ENCODE measurements at regions not wholly inside any gene's neighbourhood (a gene's known extent, or its start where the extent isn't known, plus 50 kb on each side); places are given as distances from the start of the nearest gene placed in this dataset.

DNA sequence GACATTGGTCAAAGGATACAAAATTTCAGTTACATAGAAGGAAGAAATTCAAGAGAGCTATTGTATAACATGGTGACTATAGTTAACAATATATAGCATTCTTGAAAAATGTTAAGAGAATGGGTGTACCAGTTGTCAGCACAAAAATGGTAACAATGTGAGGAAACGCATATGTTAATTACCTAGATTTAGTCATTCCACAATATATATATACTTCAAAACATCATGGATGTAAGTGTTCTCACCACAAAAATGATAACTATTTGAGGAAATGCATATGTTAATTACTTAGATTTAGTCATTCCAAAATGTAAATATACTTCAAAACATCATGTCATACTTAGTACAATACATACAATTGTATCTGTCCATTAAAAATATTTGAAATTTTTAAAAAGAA lies 540.4 kb upstream of the MGAT4C start:
- DNase-seq (ENCODE audit: low read depth in 2 of 2) = no peak

DNA sequence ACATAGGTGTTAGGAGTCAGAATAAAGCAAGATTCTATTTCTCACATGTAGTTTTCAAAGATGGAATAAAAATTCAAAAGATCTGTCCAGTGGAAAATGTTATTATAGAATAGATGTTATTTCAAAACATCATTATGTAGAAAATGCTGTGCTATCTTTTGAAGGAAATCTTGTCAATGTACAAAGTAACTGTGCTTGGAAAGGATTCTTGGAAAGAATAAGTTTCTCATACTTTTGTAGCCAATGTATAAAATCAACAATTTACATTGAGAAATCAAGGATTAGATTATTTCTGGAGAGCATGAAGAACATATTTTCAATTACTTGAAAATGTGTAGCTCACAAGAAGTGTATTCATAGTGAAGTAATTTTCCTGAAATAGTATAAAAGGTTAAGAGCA lies 532.5 kb upstream of the MGAT4C start:
- DNase-seq (ENCODE audit: low read depth in 2 of 2) = no peak

DNA sequence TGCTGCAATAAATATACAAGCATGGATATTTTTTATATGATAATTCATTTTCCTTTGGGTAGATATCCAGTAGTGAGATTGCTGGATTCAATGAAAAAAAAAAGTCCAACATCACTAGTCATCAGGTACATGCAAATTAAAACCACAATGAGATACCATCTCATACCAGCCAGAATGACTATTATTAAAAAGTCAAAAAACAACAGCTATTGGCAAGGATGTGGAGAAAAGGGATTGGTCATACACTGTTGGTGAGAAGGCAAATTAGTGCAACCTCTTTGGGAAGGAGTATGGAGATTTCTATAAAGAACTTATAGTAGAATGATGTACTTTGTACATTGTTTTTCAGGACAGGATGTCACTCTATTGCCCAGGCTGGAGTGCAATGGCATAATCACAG lies 531.2 kb upstream of the MGAT4C start:
- DNase-seq (ENCODE audit: low read depth in 2 of 2) = no peak

DNA sequence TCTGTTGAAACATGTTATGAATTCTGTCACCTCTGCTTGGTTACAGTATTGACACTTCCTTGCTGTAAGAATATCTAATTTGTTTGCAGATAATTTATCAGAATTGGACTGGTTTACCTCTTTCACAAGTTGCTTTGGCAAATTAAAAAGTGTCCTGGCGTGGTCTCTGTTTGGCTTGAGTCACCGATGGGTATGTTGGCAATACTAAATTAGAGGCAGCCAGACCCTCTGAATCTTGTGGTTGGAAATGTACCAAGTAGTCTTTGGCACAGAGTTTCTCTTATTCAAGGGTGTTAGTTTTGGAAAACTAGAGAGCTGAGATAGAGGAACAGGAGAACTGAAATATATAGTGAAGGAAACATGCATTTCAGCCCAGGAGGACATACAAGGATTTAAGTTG lies 521.1 kb upstream of the MGAT4C start:
- DNase-seq (ENCODE audit: low read depth in 2 of 2) = no peak

DNA sequence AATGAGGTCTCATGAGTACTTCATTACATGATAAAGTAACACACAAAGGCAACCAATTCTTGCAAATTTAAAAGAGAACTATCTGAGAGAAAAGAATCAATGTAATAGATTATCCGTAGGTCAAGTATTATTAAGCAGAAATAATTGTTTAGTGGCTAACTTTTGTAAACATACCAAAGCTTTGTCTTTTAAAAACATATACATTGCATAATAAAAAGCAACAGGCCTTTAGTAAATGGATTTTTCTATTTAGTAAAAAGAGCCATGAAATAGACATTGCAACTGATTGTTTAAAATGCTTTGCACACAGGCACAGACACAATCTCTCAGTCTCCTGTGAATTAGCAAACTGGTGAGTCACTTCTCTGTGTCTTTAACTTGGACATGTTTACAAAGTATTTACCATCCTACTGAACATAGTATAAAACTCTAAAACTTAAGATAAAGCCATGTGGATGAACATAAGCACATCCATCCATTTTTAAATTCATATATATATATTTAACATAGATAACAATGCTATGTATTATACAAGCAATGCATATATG lies 518.7 kb upstream of the MGAT4C start:
- no peak for DNase-seq (ENCODE audit: low read depth in 2 of 2)

DNA sequence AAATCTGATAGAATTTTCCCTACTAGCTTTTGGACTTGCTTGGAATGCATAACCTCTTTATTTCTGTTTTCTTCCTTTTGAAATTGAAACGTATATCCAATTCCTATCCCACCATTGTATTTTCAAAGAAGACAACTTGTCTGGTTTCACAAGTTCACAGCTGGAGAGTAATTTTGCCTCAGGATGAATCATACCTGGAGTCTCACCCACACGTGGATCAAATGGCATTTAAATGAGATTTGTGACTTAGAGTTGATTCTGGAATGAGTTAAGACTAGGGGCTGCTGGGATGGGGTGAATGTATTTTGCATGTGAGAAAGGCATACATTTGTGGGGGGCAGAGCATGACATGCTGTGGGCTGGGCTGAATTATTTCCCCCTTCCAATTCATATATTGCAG lies 516.5 kb upstream of the MGAT4C start:
- DNase-seq (ENCODE audit: low read depth in 2 of 2) = no peak

DNA sequence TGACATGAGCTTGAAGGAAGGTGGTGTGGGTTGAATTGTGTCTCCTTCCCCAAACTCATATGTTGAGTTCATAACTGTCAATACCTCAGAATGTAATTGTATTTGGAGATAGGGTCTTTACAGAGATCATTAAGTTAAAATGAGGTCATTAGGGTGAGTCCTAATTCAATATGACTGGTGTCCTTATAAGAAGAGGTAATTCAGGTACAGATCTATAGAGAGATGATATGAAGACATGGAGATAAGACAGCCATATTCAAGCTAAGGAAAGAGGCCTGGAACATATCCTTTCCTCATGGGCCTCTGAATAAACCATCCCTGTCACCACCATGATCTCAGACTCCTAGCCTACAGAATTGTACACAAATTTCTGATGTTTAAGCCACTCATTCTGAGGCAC lies 514.7 kb upstream of the MGAT4C start:
- no peak for DNase-seq (ENCODE audit: low read depth in 2 of 2)

DNA sequence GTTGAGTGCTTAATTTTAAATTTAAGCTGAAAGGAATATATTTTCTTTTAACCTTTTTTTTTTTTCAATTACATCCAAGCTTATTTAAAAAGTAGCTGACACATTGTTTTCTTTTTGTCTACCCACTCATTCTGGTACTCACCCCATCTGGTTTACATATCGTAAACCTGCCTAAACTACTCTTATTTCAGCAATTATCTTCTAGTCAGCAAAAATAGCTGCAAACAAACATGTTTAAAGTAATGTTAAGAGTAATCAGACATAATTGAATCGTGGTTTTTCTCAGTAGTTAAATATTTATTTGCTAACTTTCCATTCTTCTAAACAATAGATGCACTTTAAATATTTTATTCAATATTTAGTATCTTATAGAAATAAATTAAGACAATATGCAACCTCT lies 492.7 kb upstream of the MGAT4C start:
- no peak for DNase-seq (ENCODE audit: low read depth in 2 of 2)

DNA sequence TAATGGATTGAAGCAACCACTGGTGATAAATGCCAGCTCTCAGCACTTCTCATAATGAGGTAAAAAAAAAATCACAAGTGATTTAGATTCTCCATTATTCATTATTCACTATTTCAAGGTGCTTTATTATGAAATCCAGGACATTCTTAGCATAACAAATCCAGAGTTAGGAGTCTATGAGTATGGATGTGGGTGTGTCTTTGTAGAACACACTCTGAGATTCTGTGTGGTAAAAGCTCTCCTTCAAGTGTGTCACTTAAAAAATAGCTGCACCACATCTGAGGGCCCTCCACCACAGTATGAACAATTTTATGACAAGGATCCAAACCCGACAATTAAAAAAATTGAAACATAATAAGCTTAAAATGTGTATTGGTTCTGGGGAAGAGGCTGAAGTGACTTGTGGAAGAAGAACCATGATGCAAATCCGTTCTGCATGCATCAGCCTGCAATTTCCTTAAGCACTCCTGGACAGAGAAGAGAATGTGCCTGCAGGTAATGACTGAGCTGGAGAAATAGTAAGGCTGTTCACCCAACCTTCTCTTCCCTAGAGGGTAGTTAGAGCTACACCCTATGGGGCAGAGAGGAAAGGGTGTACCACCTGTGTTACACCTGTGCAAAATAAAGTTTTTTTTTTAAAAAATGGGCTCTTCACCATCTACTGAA lies 488.5 kb upstream of the MGAT4C start:
- no peak for DNase-seq (ENCODE audit: low read depth in 2 of 2)

DNA sequence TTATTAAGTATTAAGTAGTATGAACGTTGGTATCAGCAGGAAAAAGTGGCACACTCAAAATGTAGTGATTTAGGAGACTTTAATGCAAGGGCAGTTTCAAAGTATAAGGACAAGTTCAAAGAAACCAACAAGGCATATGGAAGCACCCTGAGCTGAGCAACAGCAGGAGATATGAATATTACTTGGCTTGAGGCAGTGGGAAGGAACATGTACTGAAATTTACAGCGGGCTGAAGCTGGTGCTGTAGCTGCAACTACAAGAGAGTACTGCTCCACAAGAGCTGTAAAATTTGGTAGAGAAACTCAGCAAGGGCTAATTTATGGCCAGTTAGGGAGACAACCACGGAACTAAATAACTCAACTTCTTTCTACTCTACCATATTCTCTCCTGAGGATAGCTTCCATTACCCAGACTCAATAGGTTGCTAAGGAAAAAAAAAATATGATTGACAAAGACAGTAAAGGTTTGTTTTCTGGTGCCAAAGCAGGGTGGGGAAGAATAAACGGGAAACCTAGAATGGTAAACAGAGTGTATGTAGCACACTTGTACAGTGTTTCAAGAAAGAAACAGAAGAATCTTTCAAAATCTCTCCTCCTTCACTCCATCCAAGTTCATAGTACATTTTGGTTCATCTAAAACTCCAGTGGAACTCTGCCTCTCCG lies 487.8 kb upstream of the MGAT4C start:
- DNase-seq (ENCODE audit: low read depth in 2 of 2) = no peak

DNA sequence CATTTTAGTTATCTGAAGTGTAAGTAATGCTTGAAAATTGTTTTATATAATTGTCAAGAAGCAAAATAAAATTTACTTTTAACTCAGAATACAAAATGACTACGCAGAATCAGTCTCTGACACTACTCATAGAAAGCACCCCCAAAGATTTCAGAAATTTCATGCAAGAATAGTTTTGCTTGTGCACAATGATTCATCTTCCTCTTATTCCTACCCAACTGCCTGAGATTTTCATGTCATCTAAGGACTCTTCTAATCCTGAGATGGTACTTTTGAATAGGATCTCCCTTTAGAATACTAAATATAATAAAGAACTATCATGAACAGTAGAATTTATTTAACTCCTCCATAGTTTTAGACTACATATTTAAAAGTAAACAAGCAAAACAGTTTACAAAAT lies 485.3 kb upstream of the MGAT4C start:
- no peak for DNase-seq (ENCODE audit: low read depth in 2 of 2)

DNA sequence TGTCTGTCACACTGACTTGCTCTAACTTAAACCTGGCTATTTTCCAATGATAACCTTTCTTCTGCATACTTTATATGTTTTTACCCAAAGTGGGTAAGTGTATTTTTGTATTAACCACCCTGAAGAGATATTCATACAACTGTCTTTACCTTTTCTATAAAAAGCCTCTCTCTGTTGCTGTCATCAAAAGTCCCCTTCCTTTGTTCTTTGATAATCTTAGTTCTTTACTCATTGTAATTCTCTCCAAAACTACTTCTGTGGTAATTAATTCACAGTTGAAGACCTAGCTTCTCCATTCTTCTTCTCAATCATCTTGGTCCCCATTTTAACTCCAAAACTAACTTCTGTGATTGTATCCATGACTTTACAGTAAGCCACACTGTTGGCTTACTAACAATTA lies 479.7 kb upstream of the MGAT4C start:
- DNase-seq (ENCODE audit: low read depth in 2 of 2) = no peak

DNA sequence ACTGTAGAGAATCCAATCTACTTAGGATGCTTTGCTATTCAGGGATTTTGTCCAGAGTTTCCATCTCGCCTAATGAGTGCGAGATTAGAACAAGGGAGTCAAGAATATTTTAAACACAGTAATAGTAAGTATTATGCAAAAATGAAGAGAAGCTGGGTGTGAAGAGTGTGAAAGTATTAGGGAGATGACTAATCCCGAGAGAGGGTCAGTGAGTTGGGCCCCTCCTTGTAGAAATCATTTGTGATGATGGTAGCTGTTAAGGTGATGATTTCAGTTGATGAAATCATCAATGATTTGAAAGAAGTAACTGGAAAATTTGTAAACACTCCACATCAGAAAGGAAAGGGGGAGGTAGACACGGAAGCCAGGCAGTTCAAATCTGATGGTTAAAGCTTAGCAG lies 478.9 kb upstream of the MGAT4C start:
- DNase-seq (ENCODE audit: low read depth in 2 of 2) = no peak

DNA sequence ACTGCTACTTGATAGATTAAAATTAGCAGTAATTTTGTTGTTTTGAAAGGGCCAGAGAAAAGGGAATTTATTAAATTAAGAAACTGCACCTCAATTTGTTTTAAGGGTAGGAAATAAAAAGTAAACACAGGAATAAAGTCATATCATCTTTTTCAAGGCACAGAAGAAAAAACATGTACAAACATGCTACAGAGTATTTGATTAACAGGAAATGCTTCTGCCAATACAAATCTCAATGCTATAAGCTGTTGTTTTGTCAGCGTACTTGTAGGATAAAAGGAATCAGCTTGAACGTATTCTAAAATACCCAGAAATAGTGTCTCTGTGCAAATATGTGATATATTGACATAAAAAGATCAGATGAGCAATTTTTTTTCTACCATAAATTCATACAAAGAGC lies 474.0 kb upstream of the MGAT4C start:
- peak in 1 of 2 donors; percentile 1 for DNase-seq (ENCODE audit: low read depth in 2 of 2)

DNA sequence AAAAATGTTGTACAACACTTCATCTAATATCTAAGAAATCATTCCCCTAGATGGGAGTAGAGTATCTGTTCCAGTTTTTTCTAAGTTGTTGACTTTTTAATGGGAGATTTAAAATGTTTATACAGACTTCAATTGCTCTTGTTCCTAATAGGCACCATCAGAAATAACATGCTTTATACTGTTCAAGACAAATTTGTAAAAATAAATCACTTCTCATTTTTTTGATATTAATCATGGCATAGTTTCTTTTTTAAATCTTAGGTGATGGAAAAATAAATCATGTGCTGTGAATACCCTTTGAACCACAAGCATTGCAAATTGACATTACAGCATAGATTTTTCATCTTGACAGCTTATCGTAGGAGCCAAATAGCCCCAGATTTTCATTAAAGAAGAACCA lies 473.5 kb upstream of the MGAT4C start:
- no peak for DNase-seq (ENCODE audit: low read depth in 2 of 2)

DNA sequence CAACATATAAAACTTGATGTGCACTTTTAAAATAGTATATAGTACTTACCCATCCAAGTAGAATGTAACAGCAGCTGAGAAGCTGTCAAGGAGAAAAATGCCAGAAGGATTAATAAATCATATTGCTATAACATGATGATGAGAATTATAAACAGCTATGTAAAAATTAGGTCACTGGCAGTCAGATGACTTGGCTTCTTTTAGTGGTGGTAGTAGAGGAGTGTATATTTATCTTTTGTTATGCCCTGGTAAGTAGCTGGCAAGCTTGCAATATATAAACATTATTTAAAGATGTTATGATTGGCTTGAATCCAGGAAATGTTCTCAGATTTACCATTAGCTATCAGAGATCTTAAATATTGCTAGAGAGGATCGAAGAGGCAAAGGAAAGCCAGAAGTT lies 471.0 kb upstream of the MGAT4C start:
- peak in 1 of 2 donors; percentile 82 for DNase-seq (ENCODE audit: low read depth in 2 of 2)

DNA sequence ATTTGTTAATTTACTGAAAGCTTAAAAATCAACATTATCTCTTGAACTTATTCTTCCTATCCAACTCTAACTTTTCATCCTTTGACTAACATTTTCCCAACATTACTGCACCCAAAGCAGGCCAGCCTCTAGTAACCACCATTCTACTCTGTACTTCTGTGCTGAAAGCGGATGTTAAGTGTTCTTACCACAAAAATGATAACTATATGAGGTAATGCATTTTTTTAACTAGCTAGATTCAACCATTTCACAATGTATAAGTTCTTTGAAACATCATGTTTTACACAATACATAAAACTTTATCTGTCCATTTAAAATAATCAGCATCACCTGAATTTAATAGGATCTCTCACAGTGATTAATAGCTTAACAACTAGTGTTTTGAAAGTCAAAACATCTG lies 468.5 kb upstream of the MGAT4C start:
- DNase-seq (ENCODE audit: low read depth in 2 of 2) = no peak

DNA sequence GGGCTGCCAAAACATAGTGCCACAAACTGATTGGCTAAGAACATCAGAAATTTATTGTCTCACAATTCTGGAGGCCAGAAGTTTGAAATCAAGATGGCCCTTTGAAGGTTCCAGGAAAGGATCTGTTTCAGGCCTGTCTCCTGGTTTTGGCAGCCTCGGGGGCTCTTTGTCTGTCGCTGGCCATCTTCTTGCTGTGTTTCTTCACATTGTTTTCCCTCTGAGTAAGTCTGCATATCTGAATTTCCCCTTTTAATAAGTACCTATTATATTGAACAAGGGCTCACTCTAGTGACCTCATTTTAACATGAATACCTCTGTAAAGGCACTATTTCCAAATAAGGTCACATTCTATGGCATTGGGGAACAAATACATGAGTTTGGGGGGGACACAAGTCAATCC lies 467.1 kb upstream of the MGAT4C start:
- DNase-seq (ENCODE audit: low read depth in 2 of 2) = no peak

DNA sequence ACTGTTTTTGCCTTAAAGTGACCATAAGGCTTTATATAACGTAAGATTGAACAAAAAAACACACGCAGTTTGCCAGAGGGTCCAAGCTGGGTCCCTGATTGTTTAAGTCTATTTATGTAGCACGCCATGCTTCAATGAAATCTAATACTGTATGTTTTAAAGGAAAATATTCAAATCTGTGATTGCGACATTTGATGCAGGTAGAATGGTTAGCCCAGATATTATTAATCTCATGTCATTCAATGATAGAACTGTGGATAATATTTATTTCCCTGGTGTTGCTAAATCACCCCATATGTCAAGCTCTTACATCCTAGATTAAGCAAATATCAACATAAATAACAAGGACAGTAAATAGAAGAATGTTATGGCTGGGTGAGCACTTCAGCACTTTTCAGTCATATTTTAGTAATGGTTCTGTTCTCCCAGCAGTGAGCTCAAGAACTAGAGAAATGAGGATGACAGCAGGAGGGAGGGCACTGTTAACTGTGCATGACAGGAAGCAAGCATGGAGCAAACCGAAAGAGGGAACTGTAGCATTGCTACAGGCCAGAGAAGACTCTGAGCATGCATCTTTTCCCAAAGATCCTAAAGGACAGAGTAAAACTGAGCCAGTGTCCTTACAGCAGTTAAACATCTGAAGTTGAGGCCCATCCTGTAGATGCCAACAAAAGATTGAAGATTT lies 465.7 kb upstream of the MGAT4C start:
- DNase-seq (ENCODE audit: low read depth in 2 of 2) = no peak

DNA sequence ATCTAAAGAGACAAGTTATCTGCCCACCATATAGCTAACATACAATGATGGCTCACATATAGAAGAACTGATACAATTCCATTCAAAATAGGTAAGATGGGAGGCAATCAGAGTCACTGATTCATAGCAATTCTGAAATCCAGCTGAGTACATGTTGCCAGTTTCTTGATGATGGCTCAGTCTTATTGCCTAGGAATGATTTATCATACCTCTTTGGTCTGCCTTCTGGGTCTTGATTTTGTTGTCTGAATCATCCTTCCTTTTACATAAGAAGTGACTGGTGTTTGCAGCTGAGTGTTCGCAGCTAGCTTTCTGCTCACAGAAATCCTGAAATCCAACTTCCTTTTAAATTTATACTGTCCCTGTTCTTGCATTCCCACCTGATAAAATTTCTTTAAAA lies 463.2 kb upstream of the MGAT4C start:
- DNase-seq (ENCODE audit: low read depth in 2 of 2) = peak in 1 of 2 donors; percentile 3

DNA sequence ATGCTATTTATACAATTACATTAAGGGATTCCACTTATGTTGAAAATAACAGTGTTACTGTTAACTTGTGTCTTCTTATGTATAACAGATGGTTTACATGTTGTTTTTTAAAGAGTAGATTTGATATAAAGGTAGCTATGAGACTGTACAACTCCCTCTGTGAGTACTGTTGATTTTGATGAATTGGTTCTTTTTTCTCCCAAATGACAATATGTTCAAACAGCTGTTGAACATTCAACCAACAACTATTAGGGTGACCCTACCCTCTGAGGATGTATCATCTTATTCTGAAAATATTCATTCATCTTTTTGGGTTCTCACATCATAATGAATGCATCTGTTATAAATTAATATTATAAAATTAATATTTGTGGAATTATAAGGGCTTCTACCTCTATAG lies 456.9 kb upstream of the MGAT4C start:
- no peak for DNase-seq (ENCODE audit: low read depth in 2 of 2)

DNA sequence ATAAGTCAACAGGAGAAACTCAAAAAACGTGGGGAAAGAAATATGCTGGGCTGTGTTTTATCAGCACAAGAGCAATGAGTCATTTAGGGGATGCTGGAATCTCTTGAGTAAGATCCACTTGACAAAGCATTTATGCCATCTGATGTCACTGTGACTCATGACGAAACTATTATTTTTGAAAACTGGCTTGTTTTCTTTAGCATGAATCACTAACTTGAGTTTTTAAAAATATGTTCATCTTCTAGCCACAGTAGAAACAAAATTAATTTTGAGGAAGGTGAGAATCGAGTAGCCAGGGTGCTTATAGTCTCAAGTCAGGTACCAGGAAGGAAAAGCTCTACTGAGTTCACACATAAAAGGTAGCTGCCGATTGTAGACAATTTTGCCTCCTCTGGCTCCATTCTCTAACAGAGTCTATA lies 456.2 kb upstream of the MGAT4C start:
- DNase-seq (ENCODE audit: low read depth in 2 of 2) = peak; percentile 77 to 96

DNA sequence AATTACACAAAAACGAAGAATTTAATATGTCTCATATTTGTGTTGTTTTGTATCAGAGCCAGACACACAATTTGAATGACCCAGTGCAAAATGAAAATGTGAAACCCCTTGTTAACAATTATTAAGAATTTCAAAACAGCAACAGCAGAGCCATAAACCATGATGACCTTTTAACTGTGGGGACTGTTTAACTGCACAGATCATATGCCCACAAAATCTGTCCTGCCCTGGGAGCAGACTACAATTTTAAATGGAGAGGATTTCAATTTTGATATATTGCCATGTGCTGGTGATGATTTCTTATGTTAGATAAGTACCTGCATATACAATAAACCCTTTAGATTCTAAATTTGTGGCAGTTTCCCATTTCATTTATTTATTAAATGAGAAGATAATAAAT lies 455.5 kb upstream of the MGAT4C start:
- DNase-seq (ENCODE audit: low read depth in 2 of 2) = no peak

Data from dermis microvascular lymphatic vessel endothelial cell (primary cell).